HPDE6-E6E7 (cell line): ENCODE measurements at regions not wholly inside any gene's neighbourhood (a gene's known extent, or its start where the extent isn't known, plus 50 kb on each side); places are given as distances from the start of the nearest gene placed in this dataset.

Source experiments
- DNase-seq: peaks from one replicate; pipeline ENCODE4 v3.0.0; 2011; ENCODE audit warnings: missing footprints; ENCODE audit errors: extremely low spot score

DNA sequence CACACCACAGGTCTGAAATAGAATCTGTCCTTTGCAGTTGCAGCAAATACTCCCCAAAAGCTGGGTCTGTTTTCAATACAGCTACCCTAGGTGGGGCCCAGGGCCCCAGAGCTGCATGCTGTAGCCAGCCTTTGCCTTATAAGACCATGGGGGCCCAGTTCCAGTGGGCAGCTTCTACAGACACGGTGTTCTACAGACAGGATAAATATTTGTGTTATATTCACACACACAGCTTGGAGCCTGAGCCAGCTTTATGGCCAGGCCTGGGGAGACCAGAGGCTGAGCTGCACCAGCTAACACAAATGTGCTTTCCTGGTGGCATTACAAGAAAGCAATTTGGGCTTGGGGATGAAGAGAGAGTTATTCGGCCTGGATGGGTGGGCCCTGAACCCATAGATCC lies 151.8 kb upstream of the NCAM1 start:
- no peak for DNase-seq

DNA sequence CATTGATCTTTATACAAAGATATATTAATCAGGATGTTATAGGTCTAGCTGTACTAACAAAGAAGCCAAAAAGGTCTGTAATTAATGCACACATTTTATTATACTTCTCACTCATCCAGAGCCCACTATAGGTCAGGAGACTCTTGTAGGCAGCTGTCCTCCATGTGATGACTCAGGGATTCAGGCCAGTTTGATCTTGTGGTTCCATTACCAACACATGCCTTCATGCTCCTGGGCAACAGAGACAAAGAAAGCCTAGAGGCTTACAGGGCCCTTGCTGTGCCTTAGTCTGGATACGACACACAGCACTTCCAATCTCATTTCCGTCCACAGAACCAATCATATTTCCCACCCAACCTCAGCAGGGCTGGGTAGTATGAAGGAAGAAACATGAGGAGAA lies 150.3 kb upstream of the NCAM1 start:
- no peak for DNase-seq

DNA sequence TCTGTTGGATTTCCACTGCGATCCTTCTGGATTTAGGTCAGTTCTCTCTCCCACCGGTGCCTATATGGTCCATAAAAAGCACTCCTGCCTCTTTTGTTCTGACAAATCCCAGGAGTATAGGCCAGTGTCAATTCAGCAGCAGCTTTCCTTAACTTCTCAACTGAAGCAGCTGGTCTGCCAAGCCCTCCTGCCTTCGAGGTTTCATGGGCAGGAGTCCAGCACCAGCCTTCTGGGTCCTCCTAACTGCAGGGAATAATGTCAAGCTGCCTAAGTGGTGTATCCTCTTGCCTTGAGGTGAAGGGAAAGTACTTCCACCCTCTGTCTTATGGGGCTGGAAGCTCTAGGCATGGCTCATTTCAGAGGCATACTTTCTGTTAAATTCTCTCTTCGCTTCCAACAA lies 149.4 kb upstream of the NCAM1 start:
- no peak for DNase-seq

DNA sequence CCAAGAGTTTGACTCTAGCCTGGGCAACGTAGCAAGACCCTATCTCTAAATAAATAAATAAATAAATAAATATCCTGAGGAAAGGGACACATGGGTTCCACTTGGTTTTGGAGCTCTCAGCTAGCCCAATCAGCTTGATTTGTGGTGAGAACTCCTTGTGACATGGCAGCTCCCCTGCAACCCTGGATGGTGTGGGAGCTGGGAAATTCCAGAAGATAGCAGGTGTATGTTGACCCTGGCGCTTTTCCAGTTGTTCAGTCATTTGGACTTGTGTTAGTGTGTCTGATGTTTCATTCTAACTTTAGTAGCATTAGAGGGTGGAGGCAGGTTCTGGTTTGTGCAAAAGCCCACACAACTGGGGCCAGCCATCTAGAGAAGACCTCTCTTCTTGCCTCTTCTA lies 148.5 kb upstream of the NCAM1 start:
- DNase-seq: no peak

DNA sequence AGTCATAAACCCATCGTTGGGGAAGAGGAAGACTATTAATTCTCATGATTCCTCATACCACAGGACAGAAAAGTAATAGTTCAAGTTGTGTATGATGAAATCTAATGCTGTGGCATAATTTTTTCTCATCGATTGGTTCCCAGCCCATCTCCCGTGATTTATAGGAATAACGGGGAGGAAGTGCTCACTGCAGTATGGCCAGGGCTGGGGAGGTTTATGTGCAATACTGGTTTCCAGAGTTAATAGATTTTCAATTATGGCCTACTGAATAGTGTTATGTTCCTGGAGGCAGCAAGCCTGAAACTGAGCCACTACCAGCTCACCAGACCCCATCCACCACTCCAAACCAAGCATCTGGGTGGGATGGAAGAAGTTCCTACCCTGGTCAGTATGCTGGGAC lies 147.1 kb upstream of the NCAM1 start:
- DNase-seq: no peak

DNA sequence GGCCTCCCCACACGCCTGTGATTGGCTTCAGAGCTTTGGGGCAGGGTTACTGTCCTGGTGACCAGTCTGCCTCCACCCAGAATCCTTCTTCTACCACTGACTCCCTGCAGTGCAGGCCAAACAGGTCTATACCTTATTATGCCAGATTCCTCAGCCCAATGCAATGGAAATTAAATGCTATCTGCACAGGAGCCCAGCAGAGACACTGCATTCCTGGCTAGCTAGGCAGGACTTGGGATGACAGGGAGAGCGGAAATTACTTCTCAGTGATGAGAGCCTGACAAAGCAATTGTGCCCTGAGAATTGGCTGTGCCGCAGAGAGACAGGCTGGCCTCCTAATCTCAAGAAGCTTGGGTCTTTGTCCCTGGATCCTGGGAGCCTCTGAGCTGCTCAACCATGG lies 143.8 kb upstream of the NCAM1 start:
- no peak for DNase-seq

DNA sequence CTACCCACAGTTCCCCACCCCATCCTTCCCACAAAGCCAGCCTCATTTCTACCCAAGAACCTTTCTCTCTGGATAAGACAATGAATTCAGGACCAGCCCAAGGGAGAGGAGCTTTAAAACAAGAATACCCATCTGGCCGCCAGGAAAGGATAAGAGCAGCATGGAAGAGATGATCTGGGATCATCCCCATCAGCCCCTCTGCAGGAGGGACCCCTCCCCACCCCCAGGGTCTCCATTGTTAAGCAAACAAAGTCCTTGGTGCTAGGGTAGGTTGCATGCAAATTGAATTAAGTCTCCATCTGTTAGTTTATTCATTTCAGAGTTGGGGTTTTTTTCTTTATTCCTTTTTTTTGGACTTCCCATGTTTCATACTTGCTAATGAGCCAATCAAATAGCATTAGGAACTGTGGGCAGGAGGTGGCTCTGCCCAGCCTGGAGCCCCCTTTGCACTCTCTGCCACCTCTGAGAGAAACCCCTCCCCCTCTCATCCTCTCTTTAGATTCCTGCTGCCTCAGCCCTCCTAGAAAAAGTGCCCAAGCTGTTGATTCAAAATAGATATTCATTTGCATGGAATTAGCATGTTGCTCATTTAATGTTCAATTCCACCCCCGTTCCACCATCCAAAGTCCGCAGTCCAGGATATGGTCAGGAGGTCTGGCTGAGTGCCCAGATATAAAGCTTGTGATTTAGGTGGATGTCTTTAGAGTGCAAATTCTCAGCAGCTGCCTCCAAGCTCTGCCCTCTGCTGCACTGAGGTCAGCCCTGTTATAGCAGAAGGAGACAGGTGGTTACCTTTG lies 138.5 kb upstream of the NCAM1 start:
- no peak for DNase-seq

DNA sequence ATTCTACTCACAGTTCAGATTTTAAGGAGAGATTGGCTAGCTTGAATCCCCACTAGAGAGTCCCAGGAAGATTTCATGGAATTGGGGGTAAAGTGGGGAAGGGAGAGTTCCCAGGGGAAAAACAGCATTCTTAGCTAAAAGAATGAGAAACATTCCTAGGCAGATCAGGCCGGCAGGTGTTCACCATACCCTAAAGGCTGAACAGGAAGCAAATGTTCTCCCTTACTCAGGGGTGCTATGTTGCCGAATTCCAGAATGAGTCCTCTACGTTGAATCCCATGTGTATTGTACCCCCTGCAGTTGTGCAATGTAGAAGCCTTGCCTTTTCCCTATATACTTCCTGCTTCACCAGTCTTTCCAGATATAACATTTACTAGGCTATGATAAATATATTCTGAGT lies 135.2 kb upstream of the NCAM1 start:
- no peak for DNase-seq

DNA sequence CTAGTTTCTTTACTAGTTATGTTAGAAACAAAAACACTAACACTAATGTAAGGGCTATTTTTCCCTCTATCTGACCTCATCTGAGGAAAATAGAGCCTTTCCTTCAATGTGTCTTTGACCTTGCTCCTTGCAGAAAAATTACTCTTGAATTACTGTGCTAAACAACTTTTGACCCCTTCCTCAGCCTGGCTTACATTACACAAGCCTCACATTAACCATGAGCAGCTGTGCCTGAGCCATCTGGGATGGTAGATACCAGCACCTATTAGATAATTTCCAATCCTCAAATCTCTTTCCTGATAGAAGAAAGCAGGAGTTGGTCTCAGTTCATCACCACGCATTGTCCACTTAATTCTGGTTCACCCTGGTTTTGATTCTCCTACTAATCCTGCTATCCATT lies 134.4 kb upstream of the NCAM1 start:
- DNase-seq: no peak

DNA sequence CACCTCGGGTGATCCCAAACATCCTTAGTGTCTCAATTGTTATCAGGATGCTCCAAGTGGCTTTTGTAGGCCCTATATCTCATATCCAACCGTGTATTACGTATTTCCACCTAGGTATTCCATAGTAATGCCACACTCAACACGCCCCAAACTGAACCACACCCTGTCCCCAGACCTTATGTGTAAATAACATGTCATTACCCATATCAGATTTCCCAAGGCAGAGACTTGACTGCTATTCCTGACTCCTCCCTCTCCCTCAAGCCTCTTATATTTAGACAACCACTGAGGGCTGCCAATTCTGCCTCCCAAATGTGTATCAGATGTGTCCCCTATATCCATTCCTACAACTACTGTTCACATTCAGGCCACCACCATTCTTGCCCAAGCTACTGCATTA lies 132.8 kb upstream of the NCAM1 start:
- no peak for DNase-seq

DNA sequence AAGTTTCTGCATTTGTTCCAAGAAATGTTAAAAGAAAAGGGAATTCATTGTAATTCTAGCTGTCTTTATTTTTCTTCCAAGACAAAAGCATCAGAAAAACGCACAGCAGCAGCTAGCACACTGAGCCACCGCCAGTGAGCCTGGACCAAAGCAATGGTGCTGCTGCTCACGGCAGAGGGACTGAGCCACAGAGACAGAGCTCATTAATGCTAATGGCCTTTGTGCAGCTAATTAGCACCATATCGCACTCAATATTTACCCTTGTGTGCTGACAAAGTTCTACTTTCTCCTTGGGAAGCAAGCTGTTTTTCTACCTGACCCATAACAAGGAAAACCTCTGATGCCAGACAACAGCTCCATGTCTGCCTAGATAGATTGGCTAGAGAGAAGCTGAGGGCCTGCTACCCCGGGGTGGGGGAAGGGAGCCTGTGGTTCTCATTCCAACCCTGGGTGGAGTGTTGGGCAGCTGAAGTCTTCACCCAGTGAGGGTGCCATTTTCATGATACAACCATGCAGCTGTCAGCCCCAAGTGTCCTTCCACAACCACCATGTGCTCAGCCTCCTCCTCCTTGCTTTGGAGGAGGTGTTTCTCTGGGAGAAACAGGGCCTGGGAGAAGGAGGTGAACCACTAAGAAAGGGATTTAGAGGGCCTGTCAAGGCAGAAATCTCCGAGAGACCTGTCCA lies 131.1 kb upstream of the NCAM1 start:
- no peak for DNase-seq

DNA sequence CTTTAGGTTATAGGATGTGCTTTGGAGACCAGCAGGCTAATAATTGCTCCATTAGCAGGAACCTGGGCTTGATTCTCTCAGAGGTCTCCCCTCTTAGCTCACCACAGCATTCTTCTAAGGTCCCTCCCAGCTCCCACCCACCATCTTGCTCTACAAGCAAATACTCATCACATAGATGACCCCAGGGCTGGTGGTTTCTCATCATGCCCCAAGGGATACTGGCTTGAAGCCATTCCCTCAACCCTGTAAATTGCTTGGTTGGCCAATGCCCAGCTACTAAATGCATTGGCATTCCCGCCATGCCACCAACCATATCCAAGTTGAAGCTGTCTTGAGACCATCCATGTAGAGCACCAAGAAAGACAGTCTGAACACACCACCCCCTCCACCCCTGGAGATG lies 130.2 kb upstream of the NCAM1 start:
- DNase-seq: no peak

DNA sequence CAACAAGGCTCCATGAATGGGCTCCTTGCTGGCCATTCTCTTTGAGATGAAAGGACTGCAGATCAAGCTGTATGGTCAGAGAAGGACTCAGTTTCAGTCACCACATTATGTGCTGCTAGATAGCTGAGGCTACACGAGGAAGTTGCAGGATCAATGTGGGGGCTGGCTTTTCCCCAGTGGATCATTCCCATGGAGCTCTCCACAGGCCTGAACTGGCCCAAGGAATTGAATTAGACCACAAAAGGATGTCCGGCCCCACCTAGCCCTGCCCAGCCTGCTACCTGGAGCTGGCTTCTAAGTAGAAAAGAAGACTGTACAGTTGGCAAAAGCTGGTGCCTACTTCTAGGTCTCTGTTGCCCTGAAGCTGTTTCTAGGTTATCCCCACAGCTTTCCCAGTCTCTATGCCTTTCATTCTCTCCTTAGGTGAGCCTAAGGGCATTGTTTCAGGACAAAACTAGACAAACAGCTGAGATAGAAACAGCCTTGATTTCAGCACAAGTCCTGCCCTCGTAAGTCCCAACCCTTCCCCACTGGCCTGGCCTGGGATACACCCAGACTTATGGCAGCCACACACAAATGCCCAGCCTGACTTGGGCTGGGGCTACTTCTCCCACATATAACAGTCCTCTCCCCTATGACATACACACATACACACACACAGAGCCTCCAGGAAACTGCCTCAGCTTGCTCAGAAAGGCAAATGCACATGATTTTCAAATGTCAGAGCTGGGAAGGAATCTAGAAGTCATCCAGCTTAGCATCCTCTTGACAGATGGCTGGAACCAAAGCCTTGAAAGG lies 129.1 kb upstream of the NCAM1 start:
- no peak for DNase-seq

DNA sequence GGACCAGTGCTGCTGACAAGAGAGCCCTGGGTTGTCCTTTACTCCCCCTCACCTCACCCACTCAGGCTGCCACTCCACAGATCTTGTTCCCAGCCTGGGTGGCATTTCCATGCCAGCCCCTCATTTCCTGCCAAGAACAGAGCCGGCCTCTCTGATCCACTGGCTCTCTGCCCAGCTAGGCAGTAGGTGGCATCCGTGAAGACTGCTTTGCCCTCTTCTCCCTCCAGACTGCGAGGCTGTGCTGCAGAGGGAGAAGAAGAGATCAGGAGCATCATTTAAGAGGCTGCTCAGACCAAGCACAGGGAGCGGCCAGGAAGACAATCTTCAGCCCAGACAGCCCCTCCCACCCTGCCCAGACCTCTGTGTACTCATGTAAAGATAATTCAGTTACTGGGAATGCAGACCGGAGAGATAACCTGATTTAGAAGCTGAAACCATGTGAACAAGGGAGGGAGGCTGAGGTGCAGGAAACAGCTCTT lies 126.9 kb upstream of the NCAM1 start:
- no peak for DNase-seq

DNA sequence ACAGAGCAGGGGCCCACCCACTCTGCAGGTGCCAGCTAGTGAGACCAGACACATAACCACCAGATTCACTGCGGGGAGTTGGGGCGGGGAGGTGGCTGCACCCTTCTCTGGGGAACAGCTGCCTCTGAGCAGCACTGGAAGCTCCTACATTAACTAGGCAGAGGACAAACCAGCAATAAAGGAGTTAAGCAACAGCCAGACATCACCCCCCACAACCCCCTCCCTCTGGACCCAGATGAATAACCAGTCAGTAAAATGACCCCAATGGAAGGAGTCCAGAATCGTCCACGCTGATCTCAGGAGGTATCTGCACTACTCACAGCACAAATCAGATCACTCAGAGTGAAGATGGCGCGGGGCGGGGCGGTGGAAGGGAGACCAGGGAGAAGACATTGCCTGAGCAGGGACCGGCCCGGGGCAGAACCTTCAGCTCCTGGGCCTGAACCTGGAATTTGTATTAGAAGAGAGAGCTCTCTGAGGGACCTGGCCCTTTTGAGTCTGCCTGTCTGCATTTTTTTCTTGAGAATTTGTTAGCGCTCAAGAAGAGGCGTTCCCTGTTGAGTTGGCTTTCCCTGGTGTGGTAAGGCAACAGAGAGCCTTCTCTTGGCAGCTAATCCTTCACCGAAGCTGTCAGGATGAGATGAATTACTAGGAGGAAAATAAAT lies 125.5 kb upstream of the NCAM1 start:
- DNase-seq: no peak

DNA sequence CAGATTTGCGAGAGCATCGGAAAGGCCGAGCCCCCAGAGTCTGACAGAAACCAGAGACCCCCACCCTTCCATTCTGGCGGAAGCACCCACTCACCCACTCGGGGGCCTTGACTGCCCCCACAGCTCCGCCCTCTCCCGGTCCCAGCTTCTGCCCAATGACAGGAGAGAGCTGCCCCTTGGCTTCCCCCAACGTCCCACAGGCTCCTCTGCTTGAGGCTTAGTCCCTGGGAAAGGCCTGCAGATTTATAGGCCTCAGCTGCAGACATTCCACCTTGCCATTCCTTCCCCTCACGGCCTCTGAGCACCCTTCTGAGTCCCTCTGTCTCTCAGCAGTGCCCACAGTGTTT lies 125.0 kb upstream of the NCAM1 start:
- DNase-seq: no peak

DNA sequence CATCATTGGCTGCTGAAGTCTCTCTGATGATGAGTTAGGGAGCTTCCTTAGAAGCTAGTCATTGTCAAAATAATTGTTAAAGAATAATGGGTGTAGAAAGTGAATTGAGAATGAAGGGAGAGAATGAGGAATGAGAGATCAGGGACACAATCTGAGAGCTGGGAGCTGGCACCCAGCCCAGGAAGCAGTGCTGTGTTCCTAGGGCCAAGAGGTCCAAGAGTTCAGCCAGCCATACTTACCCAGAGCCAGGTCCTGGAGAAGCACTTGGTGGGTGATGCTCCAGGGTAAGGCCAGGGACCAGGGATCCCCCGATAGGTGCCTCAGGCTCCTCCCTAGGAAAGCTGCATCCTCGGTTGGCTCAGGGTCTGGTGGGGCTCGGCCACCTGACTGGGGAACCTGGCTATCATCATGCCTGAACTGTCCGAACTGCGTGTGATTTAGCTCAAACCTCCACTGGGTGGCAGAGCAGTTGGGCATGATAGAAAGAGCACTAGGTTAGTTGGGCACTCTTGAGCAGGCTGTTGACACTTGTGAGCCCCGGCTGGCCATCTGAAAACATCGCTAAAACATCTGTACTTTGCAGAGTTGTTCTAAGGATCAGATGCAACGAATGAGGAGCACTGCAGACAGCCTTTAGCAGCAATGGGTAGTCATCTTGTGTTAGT lies 123.9 kb upstream of the NCAM1 start:
- DNase-seq: no peak

DNA sequence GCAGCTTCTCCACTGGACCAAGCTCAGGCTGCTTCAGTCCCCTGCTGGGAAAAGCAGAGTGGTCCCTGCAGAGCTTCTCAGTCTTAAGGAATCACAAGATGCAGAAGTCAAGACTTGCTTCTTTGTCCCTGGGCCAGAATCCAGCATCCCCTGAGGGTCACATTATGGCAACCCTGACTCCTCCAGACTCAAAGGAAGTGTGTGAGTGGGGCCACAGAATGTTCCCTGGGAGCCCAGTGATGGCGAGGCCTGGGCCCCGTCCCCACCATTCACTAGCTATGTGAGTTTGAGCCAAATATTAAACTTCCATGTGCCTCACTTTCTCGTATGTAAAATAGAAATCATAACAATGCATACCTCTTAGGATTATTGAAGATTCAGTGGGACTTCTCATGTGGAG lies 122.2 kb upstream of the NCAM1 start:
- no peak for DNase-seq

DNA sequence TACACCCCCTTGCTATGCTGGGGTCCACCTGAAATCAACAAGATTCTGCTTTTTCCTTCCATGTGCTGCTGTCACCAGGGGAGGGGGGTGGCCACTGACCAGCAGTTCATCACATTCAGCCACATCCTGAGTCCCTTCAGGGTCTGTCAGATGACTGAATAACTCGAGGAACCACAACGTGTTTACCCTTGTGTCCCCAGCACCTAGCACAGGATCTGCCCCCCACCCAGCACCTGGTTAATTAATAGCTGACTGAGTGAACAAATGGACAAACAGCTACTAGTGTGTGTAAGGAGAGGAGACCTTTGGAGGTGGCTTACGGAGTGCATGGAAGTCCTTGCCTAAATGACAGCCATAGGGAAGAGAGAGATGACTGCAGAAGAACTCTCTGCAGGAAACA lies 119.5 kb upstream of the NCAM1 start:
- DNase-seq: no peak

DNA sequence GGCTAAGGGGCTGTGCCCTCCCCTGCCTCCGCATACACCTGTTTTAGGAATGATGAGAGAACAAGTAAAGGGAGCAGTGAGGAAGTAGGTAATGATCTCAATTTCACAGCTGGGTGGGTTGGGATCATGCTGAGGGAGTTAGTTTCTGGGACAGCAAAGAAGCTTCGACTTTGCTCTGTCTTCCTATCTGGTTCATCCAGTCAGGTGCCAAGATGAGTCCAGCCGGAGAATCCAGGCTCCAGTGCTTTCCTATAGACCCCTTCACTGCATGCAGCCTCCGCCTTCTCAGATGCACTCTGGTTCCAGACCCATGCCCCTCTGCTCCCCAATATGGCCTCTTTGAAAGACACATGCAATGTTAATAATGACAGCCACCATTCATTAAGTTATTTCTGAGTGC lies 119.1 kb upstream of the NCAM1 start:
- DNase-seq: no peak

DNA sequence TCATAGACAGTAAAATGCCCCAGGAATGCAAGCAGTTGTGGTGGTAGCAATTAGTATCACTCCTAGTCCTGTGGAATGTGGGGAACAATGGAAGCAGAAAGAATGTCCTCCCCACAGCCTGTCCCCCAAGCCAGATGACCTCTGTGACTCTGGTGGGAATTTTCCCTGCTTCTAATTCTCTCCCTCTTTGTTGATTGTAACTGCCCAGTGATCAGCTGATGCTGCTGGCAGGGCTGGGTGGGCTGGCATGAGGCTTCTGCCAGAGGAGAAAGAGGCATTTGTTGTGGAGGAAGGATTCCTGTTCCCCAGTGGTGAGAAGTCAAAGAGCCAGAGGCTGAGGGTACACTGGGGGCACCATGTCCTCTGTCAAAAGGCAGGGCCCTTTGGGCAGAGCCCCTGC lies 116.7 kb upstream of the NCAM1 start:
- no peak for DNase-seq

DNA sequence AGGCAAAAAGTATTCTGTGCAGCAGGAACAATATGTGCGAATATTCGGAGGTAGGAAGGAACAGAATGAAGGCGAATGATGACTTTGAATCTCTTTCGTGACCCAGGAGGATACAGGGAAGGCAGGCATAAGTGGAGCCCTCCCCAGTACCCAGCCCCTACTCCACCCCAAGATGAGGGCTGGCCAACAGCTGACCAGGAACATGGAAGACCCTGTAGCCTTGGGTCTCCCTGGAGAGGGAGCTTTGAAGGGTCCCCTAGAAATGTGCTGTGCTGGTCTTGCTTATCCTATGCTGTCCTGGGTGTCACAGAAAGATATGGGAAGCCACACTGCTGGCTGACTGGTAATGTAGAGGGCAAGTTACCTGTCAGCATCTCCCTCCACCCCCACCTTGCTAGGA lies 113.7 kb upstream of the NCAM1 start:
- no peak for DNase-seq
